Stomach (tissue), 8 donors: ENCODE measurements at regions not wholly inside any gene's neighbourhood (a gene's known extent, or its start where the extent isn't known, plus 50 kb on each side); places are given as distances from the start of the nearest gene placed in this dataset.

Experiments
- DNase-seq, 2 donors: peaks; one replicate each; pipeline versions ENCODE4 v3.0.0 to v3.0.0-alpha.2; 2013 to 2019
- H3K27ac ChIP-seq, 5 donors: fragments of 200-600 bp in 4 of 5; sonication (generic) in 4 of 5; one replicate each; pipeline ENCODE4 v1.5.1; 2013 to 2019; ENCODE audit warnings: mild to moderate bottlenecking in 1 of 5, moderate library complexity in 1 of 5
- H3K27me3 ChIP-seq, 3 donors: fragments of 200-600 bp; sonication (generic); one replicate each; pipeline ENCODE4 v1.5.1; 2017 to 2019; ENCODE audit warnings: mixed run types in 1 of 3
- H3K36me3 ChIP-seq, 4 donors: fragments of 200-600 bp; sonication (generic); 1 replicate in 3 of 4; 2 replicates in 1 of 4; pipeline ENCODE4 v1.5.1; 2016 to 2019
- H3K4me1 ChIP-seq, 4 donors: fragments of 200-600 bp; sonication (generic); one replicate each; pipeline ENCODE4 v1.5.1; 2016 to 2019
- H3K4me3 ChIP-seq, 4 donors: fragments of 200-600 bp; sonication (generic) in 3 of 4; one replicate each; pipeline ENCODE4 v1.5.1; 2016 to 2019; ENCODE audit warnings: mild to moderate bottlenecking in 1 of 4
- H3K9me3 ChIP-seq, 4 donors: fragments of 200-600 bp; sonication (generic); one replicate each; pipeline ENCODE4 v1.5.1; 2016 to 2019
- CTCF ChIP-seq, 7 experiments: fragments of 450-650 bp in 4 of 7; fragments of 200-600 bp in 3 of 7; sonication (generic) in 3 of 7; IDR thresholded peaks; one replicate each; pipeline ENCODE4 v1.5.1; 2016 to 2019; ENCODE audit warnings: antibody characterized with exemption in 7 of 7, control low read depth in 2 of 7, mild to moderate bottlenecking in 1 of 7
- EP300 ChIP-seq: sonication (generic); formaldehyde crosslinking; IDR thresholded peaks from one replicate; pipeline ENCODE4 v1.6.1; 2017; ENCODE audit warnings: antibody characterized with exemption
- POLR2A ChIP-seq, 4 donors: fragments of 450-650 bp; IDR thresholded peaks; one replicate each; pipeline ENCODE4 v1.6.1; 2016; ENCODE audit warnings: antibody characterized with exemption in 4 of 4, control low read depth in 2 of 4, mild to moderate bottlenecking in 1 of 4, moderate library complexity in 1 of 4
- POLR2AphosphoS5 ChIP-seq, 3 donors: sonication (generic); formaldehyde crosslinking; IDR thresholded peaks; one replicate each; pipeline ENCODE4 v1.6.1; 2016; ENCODE audit warnings: antibody characterized with exemption in 3 of 3
- WGBS, 5 donors: extraction: QIAGEN DNeasy Blood & Tissue Kit in 3 of 5; methylation state at CpG; one replicate each; pipeline versions ENCODE4 v1.1.5 to v1.1.7; 2013 to 2018; 5-methylcytosine and 5-hydroxymethylcytosine counted together
- intact Hi-C: fragments of 100-400 bp; cut with DNase I; formaldehyde crosslinking; loops from one replicate; pipeline ENCODE4 v1.15.1; 2023; ENCODE audit warnings: low total_unique reads
- donor health status: healthy with polysubstance abuse.
- donor health status: Bipolar disorder and iron deficiency.
- donor health status: healthy.

- Histone ChIP-seq H3K9me3 (no peaks in the 10 kb centered on the region), H3K4me3 (no peak overlapping the region), H3K4me1 (peaks cover 0 to 17% (median 3%) of the 10 kb centered on the region in 4 donors), H3K27me3 (peaks cover 0 to 22% (median 0%) of the 10 kb centered on the region in 3 donors), H3K36me3 (no peaks in the 10 kb centered on the region), H3K27ac (no peak overlapping the region)
- WGBS, 5 donors: 50 to 58% (median 51%) methylated on average over 12 to 13 of the region's 13 CpGs
- no peak for DNase-seq
- intact Hi-C loops: no loop called here
- TF ChIP-seq CTCF (IDR thresholded peaks at IDR 0.05) (no peak), POLR2A (IDR thresholded peaks at IDR 0.05) (no peak)
Observed at GRCh38 chr1:30196872-30197638, 526.3 kb downstream of the MATN1 start.

- Histone ChIP-seq H3K36me3 (no peaks in the 10 kb centered on the region), H3K9me3 (no peaks in the 10 kb centered on the region), H3K27ac (no peak overlapping the region), H3K4me3 (no peak overlapping the region), H3K27me3 (peaks cover 0 to 22% (median 0%) of the 10 kb centered on the region in 3 donors), H3K4me1 (peaks cover 0 to 17% (median 3%) of the 10 kb centered on the region in 4 donors)
- TF ChIP-seq POLR2A (IDR thresholded peaks at IDR 0.05) (no peak), CTCF (IDR thresholded peaks at IDR 0.05) (no peak), POLR2AphosphoS5 (IDR thresholded peaks at IDR 0.05) (no peak), EP300 (no peak)
- no peak for DNase-seq
- intact Hi-C loops: no loop called here
Observed at GRCh38 chr1:30196457-30196856, 526.9 kb downstream of the MATN1 start.

GRCh38 chr1:30195424-30196134 lies 527.8 kb downstream of the MATN1 start:
- WGBS, 5 donors: 76 to 84% (median 79%) methylated on average over 13 to 17 of the region's 17 CpGs
- no peak for TF ChIP-seq POLR2A (IDR thresholded peaks at IDR 0.05)
- no peak for TF ChIP-seq CTCF (IDR thresholded peaks at IDR 0.05)
- peaks cover 0 to 17% (median 7%) of the 10 kb centered on the region in 4 donors for H3K4me1 ChIP-seq
- no peak overlapping the region for H3K27ac ChIP-seq
- no peaks in the 10 kb centered on the region for H3K36me3 ChIP-seq
- no peaks in the 10 kb centered on the region for H3K9me3 ChIP-seq
- intact Hi-C loops: no loop called here
- peaks cover 0 to 22% (median 0%) of the 10 kb centered on the region in 3 donors for H3K27me3 ChIP-seq
- H3K4me3 ChIP-seq: no peak overlapping the region
- DNase-seq: no peak

- WGBS, 5 donors: 57 to 70% (median 64%) methylated on average over 7 to 8 of the region's 8 CpGs
- H3K9me3 ChIP-seq: no peaks in the 10 kb centered on the region
- no peak for TF ChIP-seq CTCF (IDR thresholded peaks at IDR 0.05)
- TF ChIP-seq POLR2A (IDR thresholded peaks at IDR 0.05): no peak
- TF ChIP-seq EP300: no peak
- TF ChIP-seq POLR2AphosphoS5 (IDR thresholded peaks at IDR 0.05): no peak
- peaks cover 0 to 17% (median 8%) of the 10 kb centered on the region in 4 donors for H3K4me1 ChIP-seq
- no peak overlapping the region for H3K4me3 ChIP-seq
- no peaks in the 10 kb centered on the region for H3K36me3 ChIP-seq
- no peak for DNase-seq
- H3K27ac ChIP-seq: no peak overlapping the region
- peaks cover 0 to 22% (median 0%) of the 10 kb centered on the region in 3 donors for H3K27me3 ChIP-seq
- intact Hi-C loops: no loop called here
Observed at GRCh38 chr1:30194741-30195423, 528.5 kb downstream of the MATN1 start.
